ENCODE measurements at regions not wholly inside any gene's neighbourhood (a gene's known extent, or its start where the extent isn't known, plus 50 kb on each side); places are given as distances from the start of the nearest gene placed in this dataset.

- no TSS peak for BruUV-seq (replicated peaks)
- CTCF ChIA-PET = no interaction called here
- Histone ChIP-seq H3K4me2 (no peak overlapping the region), H3K4me3 (no peak overlapping the region), H4K20me1 (ENCODE audit: insufficient read depth) (no peaks in the 10 kb centered on the region), H3K36me3 (ENCODE audit: low read depth) (no peaks in the 10 kb centered on the region), H3K4me1 (replicated peaks; ENCODE audit: insufficient read depth) (no peaks in the 10 kb centered on the region), H2AFZ (no peak overlapping the region), H3K27me3 (ENCODE audit: insufficient read depth, low read depth) (no peaks in the 10 kb centered on the region), H3K27ac (no peak overlapping the region), H3F3A (ENCODE audit: insufficient read depth, low read depth) (no peaks in the 10 kb centered on the region), H3K9me3 (ENCODE audit: insufficient read depth, low read depth) (no peaks in the 10 kb centered on the region), H3K9me2 (ENCODE audit: insufficient read depth) (no peaks in the 10 kb centered on the region), H3K79me2 (ENCODE audit: low read depth) (no peaks in the 10 kb centered on the region)
- intact Hi-C loops (cut with micrococcal nuclease; ENCODE audit: unreplicated experiment) = no loop called here
- POLR2A ChIA-PET (ENCODE audit: unreplicated experiment) = no interaction called here
- DNase-seq = no peak
- no peak for TF ChIP-seq EZH2 (IDR thresholded peaks at IDR 0.05; ENCODE audit: low read depth)
- TF ChIP-seq CTCF (conservative IDR thresholded peaks at IDR 0.05) = no peak
Observed at GRCh38 chr15:24067733-24068501, 380.8 kb upstream of the NDN start.

GRCh38 chr15:24075420-24076089 is 388.4 kb upstream of the NDN start:
- no peaks in the 10 kb centered on the region for H3K36me3 ChIP-seq (ENCODE audit: low read depth)
- no peak overlapping the region for H2AFZ ChIP-seq
- no peaks in the 10 kb centered on the region for H3K9me3 ChIP-seq (ENCODE audit: insufficient read depth, low read depth)
- BruUV-seq (replicated peaks) = no TSS peak
- ChIA-PET CTCF (no interaction called here), POLR2A (ENCODE audit: unreplicated experiment) (no interaction called here)
- no peaks in the 10 kb centered on the region for H3K27me3 ChIP-seq (ENCODE audit: insufficient read depth, low read depth)
- no peak overlapping the region for H3K4me3 ChIP-seq
- H3K27ac ChIP-seq = no peak overlapping the region
- H3K4me2 ChIP-seq = no peak overlapping the region
- intact Hi-C loops (cut with micrococcal nuclease; ENCODE audit: unreplicated experiment) = no loop called here
- no peaks in the 10 kb centered on the region for H3F3A ChIP-seq (ENCODE audit: insufficient read depth, low read depth)
- no peak for DNase-seq
- H3K4me1 ChIP-seq (replicated peaks; ENCODE audit: insufficient read depth) = no peaks in the 10 kb centered on the region
- no peaks in the 10 kb centered on the region for H3K9me2 ChIP-seq (ENCODE audit: insufficient read depth)
- TF ChIP-seq CTCF (conservative IDR thresholded peaks at IDR 0.05) = no peak
- TF ChIP-seq EZH2 (IDR thresholded peaks at IDR 0.05; ENCODE audit: low read depth) = no peak
- H3K79me2 ChIP-seq (ENCODE audit: low read depth) = no peaks in the 10 kb centered on the region
- H4K20me1 ChIP-seq (ENCODE audit: insufficient read depth) = no peaks in the 10 kb centered on the region

- ChIA-PET CTCF (no interaction called here), POLR2A (ENCODE audit: unreplicated experiment) (no interaction called here)
- H2AFZ ChIP-seq = no peak overlapping the region
- no TSS peak for BruUV-seq (replicated peaks)
- H3K9me2 ChIP-seq (ENCODE audit: insufficient read depth) = no peaks in the 10 kb centered on the region
- no peak overlapping the region for H3K4me3 ChIP-seq
- H3K4me2 ChIP-seq = no peak overlapping the region
- no peaks in the 10 kb centered on the region for H3F3A ChIP-seq (ENCODE audit: insufficient read depth, low read depth)
- no peaks in the 10 kb centered on the region for H3K27me3 ChIP-seq (ENCODE audit: insufficient read depth, low read depth)
- no peaks in the 10 kb centered on the region for H3K79me2 ChIP-seq (ENCODE audit: low read depth)
- TF ChIP-seq CTCF (conservative IDR thresholded peaks at IDR 0.05) = no peak
- no peak for TF ChIP-seq EZH2 (IDR thresholded peaks at IDR 0.05; ENCODE audit: low read depth)
- no peaks in the 10 kb centered on the region for H4K20me1 ChIP-seq (ENCODE audit: insufficient read depth)
- no peaks in the 10 kb centered on the region for H3K36me3 ChIP-seq (ENCODE audit: low read depth)
- no peak overlapping the region for H3K27ac ChIP-seq
- intact Hi-C loops (cut with micrococcal nuclease; ENCODE audit: unreplicated experiment) = no loop called here
- no peaks in the 10 kb centered on the region for H3K4me1 ChIP-seq (replicated peaks; ENCODE audit: insufficient read depth)
- H3K9me3 ChIP-seq (ENCODE audit: insufficient read depth, low read depth) = no peaks in the 10 kb centered on the region
- no peak for DNase-seq
Observed at GRCh38 chr15:24076090-24076784, 389.1 kb upstream of the NDN start.

Data from PC-9 (cell line).